GM23338 (cell line): ENCODE measurements at regions not wholly inside any gene's neighbourhood (a gene's known extent, or its start where the extent isn't known, plus 50 kb on each side); places are given as distances from the start of the nearest gene placed in this dataset.

Source experiments
- ATAC-seq: fragments of 200-7000 bp; cut with Tn5 transposase; 3 replicates; pipeline ENCODE4 v1.9.1; 2020
- DNase-seq: peaks from one replicate; pipeline ENCODE4 v3.0.0-alpha.2; 2015; ENCODE audit warnings: low spot score
- H2AFZ ChIP-seq: fragments of 200-600 bp; sonication (generic); 2 replicates; pipeline ENCODE4 v1.8.0; 2016; ENCODE audit warnings: antibody characterized with exemption, mild to moderate bottlenecking, moderate library complexity
- H3F3A ChIP-seq: fragments of 200-600 bp; sonication (generic); replicated peaks from 2 replicates; pipeline ENCODE4 v1.8.0; 2017; ENCODE audit warnings: antibody characterized with exemption, mixed run types, low read depth
- H3K27ac ChIP-seq: fragments of 200-600 bp; sonication (generic); 2 replicates; pipeline ENCODE4 v1.6.1; 2016; ENCODE audit warnings: low read depth
- H3K27me3 ChIP-seq: fragments of 200-600 bp; sonication (generic); 2 replicates; pipeline ENCODE4 v1.8.0; 2016; ENCODE audit warnings: mild to moderate bottlenecking, mixed run types, moderate library complexity; ENCODE audit not compliant: insufficient read depth
- H3K36me3 ChIP-seq: fragments of 200-600 bp; sonication (generic); 2 replicates; pipeline ENCODE4 v1.8.0; 2016; ENCODE audit warnings: mild to moderate bottlenecking; ENCODE audit not compliant: insufficient read depth
- H3K4me1 ChIP-seq: fragments of 200-600 bp; sonication (generic); 2 replicates; pipeline ENCODE4 v1.8.0; 2016; ENCODE audit warnings: mild to moderate bottlenecking, moderate library complexity; ENCODE audit not compliant: insufficient read depth
- H3K4me2 ChIP-seq: fragments of 200-600 bp; sonication (generic); 2 replicates; pipeline ENCODE4 v1.7.1; 2017; ENCODE audit warnings: mixed run types
- H3K4me3 ChIP-seq: fragments of 200-600 bp; sonication (generic); 2 replicates; pipeline ENCODE4 v1.6.1; 2016; ENCODE audit warnings: mixed run types
- H3K79me2 ChIP-seq: fragments of 200-600 bp; sonication (generic); replicated peaks from 2 replicates; pipeline ENCODE4 v1.8.0; 2017; ENCODE audit warnings: mild to moderate bottlenecking; ENCODE audit not compliant: insufficient read depth
- H3K9me2 ChIP-seq: fragments of 200-600 bp; sonication (generic); 2 replicates; pipeline ENCODE4 v1.8.0; 2017; ENCODE audit not compliant: insufficient read depth
- H4K20me1 ChIP-seq: fragments of 200-600 bp; sonication (generic); replicated peaks from 2 replicates; pipeline ENCODE4 v1.8.0; 2017; ENCODE audit warnings: mild to moderate bottlenecking; ENCODE audit not compliant: insufficient read depth
- H3K27ac Mint-ChIP-seq: 2 replicates; pipeline ENCODE4 v1.8.0; 2020; ENCODE audit warnings: inconsistent platforms, mild to moderate bottlenecking, moderate library complexity, mixed read lengths
- H3K27me3 Mint-ChIP-seq: 3 replicates; pipeline ENCODE4 v1.8.0; 2022; ENCODE audit warnings: low read depth, mild to moderate bottlenecking, moderate library complexity, mixed read lengths, inconsistent platforms; ENCODE audit not compliant: insufficient read depth, poor library complexity
- H3K36me3 Mint-ChIP-seq: 3 replicates; pipeline ENCODE4 v1.8.0; 2021; ENCODE audit warnings: low read depth, mild to moderate bottlenecking, inconsistent platforms, moderate library complexity, mixed read lengths
- H3K4me1 Mint-ChIP-seq: 3 replicates; pipeline ENCODE4 v1.8.0; 2020; ENCODE audit warnings: mild to moderate bottlenecking, inconsistent platforms, mixed read lengths
- H3K4me3 Mint-ChIP-seq: 3 replicates; pipeline ENCODE4 v1.8.0; 2021; ENCODE audit warnings: moderate library complexity, mild to moderate bottlenecking, inconsistent platforms, mixed read lengths
- H3K9me3 Mint-ChIP-seq: 3 replicates; pipeline ENCODE4 v1.8.0; 2020; ENCODE audit warnings: moderate library complexity, mild to moderate bottlenecking, inconsistent platforms, mixed read lengths
- ETS1 ChIP-seq: IDR thresholded peaks from 2 replicates; pipeline ENCODE4 v1.6.1; 2016; ENCODE audit warnings: antibody characterized with exemption
- EZH2 ChIP-seq: fragments of 200-600 bp; sonication (generic); IDR thresholded peaks from one replicate; pipeline ENCODE4 v1.8.0; 2017; ENCODE audit warnings: antibody characterized with exemption, mild to moderate bottlenecking, low read depth; ENCODE audit not compliant: unreplicated experiment
- EZH2phosphoT487 ChIP-seq: fragments of 200-600 bp; sonication (generic); IDR thresholded peaks from one replicate; pipeline ENCODE4 v1.8.1; 2018; ENCODE audit warnings: antibody characterized with exemption; ENCODE audit not compliant: unreplicated experiment
- JUNB ChIP-seq: IDR thresholded peaks from one replicate; pipeline ENCODE4 v1.6.1; 2016; ENCODE audit warnings: antibody characterized with exemption; ENCODE audit not compliant: unreplicated experiment
- NANOG ChIP-seq: IDR thresholded peaks from 2 replicates; pipeline ENCODE4 v1.6.1; 2016; ENCODE audit warnings: antibody characterized with exemption, borderline replicate concordance
- REST ChIP-seq: IDR thresholded peaks from one replicate; pipeline ENCODE4 v1.6.1; 2018; ENCODE audit warnings: antibody characterized with exemption; ENCODE audit not compliant: unreplicated experiment

GRCh38 chr1:234837713-234838112 is 227.7 kb upstream of the IRF2BP2 start (continued):
- TF ChIP-seq ETS1 = no peak
- no peak for TF ChIP-seq JUNB
- TF ChIP-seq NANOG = no peak
- TF ChIP-seq REST = no peak
- TF ChIP-seq EZH2 = no peak

GRCh38 chr1:234836776-234837357 is 226.9 kb upstream of the IRF2BP2 start:
- no peak for DNase-seq
- Histone ChIP-seq H3F3A (no peaks in the 10 kb centered on the region), H4K20me1 (no peaks in the 10 kb centered on the region), H3K4me2 (no peak overlapping the region), H3K79me2 (no peaks in the 10 kb centered on the region), H3K4me1 (no peaks in the 10 kb centered on the region), H3K4me3 (no peak overlapping the region), H3K9me2 (peaks cover 7% of the 10 kb centered on the region; the same call in 1 of the 2 replicates), H3K36me3 (no peaks in the 10 kb centered on the region), H3K27me3 (no peaks in the 10 kb centered on the region), H3K27ac (no peak overlapping the region), H2AFZ (no peak overlapping the region)
- peaks cover 4% of the 10 kb centered on the region for H3K27me3 Mint-ChIP-seq
- no peak for ATAC-seq
- H3K27ac Mint-ChIP-seq = no peak overlapping the region
- TF ChIP-seq EZH2 (no peak), EZH2phosphoT487 (no peak), REST (no peak), JUNB (no peak), ETS1 (no peak)
- peaks cover 7% of the 10 kb centered on the region; the same call in 1 of the 3 replicates for H3K36me3 Mint-ChIP-seq
- peaks cover 14% of the 10 kb centered on the region; the same call in 2 of the 3 replicates for H3K9me3 Mint-ChIP-seq
- H3K4me1 Mint-ChIP-seq = no peaks in the 10 kb centered on the region
- H3K4me3 Mint-ChIP-seq = no peak overlapping the region
